ENCODE measurements at regions not wholly inside any gene's neighbourhood (a gene's known extent, or its start where the extent isn't known, plus 50 kb on each side); places are given as distances from the start of the nearest gene placed in this dataset.
"Not testable (repeated sequence)": the region's sequence is repeated elsewhere in the genome, so short reads cannot be mapped to it uniquely, and the experiment has no call there.

GRCh38 chr7:56957086-56957485 is 175.2 kb downstream of the ZNF479 start:
- TF ChIP-seq EZH2 (IDR thresholded peaks at IDR 0.05; ENCODE audit: borderline replicate concordance); CTCF (IDR thresholded peaks at IDR 0.05; ENCODE audit: poor library complexity); EZH2phosphoT487 (IDR thresholded peaks at IDR 0.05; ENCODE audit: low read depth, severe bottlenecking, unreplicated experiment): not testable (repeated sequence)

Data from hepatocyte (in vitro differentiated cells).